ENCODE measurements at regions not wholly inside any gene's neighbourhood (a gene's known extent, or its start where the extent isn't known, plus 50 kb on each side); places are given as distances from the start of the nearest gene placed in this dataset.

DNA sequence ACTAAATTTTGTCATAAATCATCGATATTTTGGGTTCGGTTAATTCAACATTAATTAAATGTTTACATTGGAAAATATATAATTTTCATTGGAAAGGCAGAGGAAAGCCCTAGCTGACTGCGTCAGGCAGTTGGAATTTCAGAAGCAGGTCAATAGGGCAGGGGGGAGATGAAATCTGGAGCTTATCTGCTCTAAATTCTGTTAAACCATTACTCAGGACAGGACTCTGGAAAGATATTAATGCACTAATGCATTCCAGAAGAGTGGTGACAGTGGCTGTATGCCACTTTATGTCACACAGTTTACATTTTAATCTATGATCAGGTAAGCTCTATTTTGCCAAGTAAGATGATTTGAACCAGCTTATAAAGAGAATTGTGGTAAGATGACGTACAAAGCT, 153.0 kb upstream of the B3GALT2 start:
- DNase-seq, result no peak

DNA sequence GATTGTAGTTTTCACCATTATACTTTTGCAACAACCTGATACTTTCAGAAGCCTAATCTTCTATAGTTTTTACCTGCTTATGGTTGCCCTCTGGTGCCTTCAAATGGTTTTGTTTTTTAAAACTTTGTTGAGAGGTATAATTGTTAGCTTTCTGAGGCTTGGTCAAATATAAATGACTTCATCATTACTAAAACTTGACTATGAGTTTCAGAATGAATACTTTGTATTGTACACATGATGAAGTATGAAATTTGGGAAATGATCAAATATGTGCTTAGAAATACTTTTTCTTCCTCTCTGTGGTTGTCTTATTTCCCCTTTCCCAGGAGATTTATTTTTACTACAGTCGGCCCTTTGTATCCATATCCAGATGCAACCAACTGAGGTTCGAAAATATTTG, 151.8 kb upstream of the B3GALT2 start:
- peak; percentile 44 for DNase-seq

DNA sequence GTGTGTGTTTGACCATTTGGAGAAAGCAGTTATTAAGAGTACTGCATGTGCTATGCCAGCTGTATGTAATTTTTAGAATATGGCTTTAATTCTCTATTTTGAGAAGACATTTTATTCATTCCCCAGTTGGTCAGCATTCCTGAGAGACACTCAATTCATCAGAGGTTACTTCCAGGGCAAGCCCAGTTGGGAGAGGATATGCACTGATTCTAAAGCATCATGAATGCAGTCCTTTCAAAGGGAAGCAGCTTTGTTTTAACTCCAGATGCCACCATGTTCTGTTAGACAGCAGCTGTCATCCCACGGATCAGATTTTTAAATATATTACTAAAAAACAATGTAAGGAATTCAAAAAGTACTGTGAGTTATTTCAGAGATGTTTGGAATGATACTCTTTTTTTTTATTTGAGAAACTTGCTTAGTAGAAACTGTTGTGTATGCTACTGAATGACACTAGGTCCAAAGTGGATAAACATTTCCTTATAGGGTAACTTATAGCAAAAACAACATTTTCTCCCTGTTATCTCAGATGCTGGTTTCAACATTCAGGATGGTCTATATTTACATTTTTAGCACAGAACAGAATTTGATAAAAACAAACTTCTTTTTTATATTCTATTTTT, 149.5 kb upstream of the B3GALT2 start:
- no peak for DNase-seq

DNA sequence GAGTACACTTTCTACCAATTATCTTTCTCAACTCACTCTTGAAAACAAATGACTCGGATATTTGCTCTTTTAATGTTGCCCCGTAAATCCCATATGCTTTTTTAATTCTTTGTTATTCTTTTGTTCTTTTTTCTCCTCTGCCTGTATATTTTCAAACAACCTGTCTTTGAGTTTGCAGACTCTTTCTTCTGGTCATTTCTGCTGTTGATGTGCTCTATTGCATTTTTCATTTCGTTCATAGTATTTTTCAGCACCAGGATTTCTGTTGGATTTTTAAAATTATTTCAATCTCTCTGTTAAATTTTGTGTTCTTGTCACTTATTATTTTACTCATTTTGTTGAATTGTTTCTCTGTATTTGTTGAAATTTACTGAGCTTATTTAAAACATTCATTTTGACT, 146.8 kb upstream of the B3GALT2 start:
- no peak for DNase-seq

DNA sequence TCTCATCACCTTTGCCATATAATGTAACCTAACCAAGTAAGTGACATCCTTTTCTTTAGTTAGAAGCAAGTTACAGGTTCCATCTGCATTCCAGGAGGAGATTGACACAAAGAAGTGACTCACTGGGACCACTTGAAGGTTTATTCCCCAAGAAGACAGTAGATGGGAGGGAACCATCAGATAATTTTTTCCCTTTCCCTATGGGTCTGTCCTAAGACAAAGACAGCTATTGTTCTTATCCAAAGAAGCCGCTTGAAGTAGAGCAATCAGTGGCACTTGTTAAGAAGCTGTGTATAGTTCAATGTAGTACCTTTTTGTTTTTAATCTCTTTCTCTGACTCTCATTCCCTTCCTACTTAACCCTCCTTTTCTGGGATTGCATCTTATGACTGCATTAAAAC, 139.9 kb upstream of the B3GALT2 start:
- DNase-seq, result no peak

DNA sequence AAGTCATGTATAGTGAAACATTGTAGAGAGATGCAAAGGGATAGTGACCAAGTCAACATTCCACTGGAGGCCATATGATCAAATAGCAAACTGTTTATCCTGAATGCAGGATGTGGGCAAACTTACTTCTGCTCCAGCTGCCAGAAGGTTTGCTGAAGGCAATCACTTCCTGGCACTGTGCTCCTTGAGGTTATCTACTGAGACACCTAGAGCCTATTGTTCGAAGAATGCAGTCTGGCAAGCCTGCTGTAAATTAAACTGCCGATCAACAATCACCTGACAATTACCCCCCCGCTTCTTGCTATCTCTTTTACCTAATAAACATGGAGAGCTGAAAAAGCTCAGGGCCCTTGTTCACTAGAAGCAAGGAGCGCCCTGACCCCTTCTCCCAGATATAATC, 139.4 kb upstream of the B3GALT2 start:
- no peak for DNase-seq

DNA sequence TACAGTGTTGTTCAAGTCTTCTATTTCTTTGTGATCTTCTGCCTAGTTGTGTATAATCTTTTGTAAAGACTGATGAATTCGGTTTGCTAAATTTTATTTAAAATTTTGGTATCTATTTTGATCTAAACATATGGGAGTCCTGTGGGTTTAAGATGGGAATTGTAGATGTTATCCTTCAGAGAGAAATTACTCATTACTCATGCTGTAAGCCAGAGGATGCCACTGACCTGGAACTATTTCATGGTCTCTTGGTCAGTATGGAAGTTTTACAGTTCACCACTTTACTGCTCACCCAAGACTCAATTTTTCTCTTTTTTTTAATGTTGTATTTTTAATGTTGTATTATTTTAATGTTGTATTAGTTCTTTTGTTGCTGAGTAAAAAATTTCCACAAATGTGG, 138.6 kb upstream of the B3GALT2 start:
- no peak for DNase-seq

DNA sequence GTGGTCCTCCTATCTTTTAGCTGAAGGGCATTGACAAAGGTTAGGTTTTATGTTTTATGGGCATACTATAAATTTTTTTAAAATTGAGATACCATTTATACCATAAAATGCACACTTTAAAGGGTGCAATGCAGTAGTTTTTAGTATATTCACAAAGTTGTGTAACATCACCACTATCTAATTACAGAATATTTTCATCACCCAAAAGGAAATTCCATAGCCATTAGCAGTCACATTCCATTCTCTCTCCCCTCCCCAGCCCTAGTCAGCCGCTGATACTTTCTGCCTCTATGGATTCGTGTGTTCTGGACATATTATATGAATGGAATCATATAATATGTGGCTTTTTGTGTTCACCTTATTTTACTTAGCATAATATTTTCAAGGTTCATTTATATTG, 135.8 kb upstream of the B3GALT2 start:
- no peak for DNase-seq

DNA sequence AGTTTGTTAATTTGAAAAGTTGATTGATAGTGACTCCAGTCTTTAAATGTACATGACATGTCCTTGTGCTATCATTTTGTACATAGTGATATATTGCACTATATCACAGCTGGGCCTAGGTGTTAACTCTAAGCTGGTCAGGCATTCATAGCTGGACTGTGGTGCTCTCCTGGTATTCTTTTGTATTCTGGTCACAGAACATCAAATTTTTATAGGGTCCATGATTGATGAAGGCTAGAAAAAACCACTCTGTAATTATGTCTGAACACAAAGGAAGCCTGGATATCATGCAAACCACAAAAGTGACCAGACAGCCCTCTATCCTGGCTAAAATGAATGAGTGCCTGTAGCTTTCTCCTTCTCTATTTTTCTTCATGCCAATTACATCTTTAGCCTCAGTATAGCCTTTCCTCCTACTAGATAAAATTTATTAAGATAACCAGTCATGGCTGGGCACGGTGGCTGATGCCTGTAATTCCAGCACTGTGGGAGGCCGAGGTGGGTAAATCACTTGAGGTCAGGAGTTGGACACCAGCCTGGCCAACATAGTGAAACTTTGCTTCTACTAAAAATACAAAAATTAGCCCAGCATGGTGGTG, 134.9 kb upstream of the B3GALT2 start:
- DNase-seq, result no peak

DNA sequence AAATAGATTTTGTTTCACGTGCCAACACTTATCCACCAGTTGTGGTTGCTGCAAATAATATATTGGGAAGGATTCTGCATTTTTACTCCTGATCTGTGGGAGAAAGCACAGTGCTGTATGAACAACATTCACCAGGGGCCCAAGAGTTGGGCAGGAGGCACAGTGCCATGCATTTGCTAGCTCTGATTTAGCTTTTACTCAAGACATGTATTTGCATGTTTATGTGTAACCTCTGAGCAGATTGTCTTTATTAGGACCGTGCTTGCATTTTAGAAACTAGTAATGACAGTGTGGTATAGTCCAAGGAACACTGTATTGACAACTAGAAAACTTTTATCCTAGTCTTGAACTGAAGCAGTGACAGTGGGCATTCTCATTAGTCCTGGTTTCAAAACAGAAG, 133.9 kb upstream of the B3GALT2 start:
- DNase-seq, result no peak

DNA sequence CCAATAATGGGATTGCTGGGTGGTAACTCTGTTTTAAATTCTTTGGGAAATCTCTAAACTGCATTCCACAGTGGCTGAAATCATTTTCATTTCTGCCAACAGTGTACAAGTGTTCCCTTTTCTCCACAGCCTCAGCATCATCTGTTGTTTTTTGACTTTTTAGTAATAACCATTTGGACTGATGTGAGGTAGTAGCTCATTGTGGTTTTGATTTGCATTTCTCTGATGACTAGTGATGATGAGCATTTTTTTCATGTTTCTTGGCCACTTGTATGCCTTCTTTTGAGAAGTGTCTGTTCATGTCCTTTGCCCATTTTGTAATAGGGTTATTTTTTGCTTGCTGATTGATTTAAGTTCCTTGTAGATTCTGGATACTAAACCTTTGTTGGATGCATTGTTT, 131.9 kb upstream of the B3GALT2 start:
- DNase-seq, result no peak

DNA sequence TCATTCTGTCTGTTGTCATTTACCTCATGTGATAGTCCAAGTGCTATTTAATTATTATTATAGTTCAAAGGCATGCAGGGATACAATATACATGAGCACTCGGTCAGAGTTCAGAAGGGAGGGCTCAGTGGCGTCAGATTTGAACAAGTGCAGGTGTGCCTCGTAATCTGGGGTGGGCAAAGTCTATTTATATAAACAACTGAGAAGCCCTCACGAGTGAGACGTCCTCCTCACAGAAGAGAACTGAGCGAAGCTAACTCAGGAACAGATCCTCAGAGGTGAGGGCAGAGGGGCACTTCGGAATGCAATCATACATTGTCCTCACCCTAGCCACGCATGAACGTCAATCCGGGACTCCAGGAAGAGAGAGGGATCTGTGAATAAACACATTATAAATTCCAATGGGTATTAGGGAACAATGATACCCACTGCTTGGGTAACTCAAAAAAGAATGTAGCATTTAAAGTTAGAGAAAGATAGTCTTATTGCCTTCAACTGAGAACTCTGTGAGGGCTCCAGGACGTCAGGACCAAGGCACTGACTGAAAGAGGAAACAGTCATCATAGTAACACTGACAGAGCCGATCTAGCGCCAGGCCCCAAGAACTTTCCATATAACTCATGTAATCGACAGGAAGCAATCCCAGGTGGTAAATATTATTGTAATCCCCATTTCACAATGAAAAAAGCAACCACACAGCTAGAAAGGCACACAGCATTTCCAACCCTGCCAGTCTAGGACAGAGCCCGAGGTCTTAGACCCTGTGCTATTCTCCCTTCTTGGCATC, 127.1 kb upstream of the B3GALT2 start:
- no peak for DNase-seq

DNA sequence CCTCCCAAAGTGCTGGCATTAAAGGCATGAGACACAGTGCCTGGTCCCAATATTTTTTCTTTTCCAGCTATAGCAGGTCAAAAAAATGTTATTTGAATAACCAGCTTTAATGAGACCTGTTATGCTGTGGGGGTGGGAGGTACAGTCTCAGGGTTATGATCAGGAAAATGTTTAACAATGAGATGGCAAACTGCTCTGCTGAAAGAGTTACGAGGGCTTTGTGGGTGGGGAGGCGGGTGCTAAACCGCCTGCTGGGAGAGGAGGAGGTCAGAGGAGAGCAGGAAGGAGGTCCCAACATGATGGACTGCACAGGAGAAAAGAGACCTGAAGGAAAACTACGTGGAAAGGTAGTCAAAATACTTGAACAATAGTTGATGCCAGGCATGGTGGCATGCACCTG, 126.0 kb upstream of the B3GALT2 start:
- DNase-seq, result no peak

DNA sequence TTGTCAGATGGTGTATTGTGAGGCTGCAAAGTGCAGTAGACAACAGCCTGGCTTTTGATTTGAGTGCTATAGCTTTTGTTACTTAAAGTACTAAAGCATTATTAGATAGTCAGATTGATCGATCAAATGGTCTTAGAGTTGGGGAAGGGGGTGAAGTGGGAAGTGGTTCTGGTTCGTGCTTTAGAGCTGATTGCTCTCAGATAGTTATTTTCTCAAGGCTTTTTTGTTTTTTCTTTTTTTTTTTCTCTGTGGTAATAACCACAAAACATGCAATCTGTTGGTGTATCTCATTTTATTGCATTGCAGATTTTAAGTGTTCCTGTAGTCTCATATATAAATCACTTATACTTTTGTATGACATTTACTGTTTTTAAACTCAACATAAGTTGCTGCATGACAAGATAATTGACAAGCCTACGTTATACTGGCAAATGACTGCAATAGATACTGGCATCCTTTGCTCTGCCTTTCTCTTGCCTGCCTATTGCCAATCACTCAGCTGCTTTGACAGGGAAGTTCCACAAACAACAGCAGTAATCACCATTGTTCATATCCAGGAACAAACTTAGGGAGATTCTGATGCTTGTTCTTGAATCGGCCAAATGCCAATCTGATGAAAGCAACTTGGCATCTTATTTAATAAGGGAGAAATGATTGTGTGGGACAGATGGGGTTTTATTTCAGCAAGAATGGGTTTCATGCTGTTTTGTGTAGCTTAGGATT, 125.0 kb upstream of the B3GALT2 start:
- DNase-seq, result no peak

DNA sequence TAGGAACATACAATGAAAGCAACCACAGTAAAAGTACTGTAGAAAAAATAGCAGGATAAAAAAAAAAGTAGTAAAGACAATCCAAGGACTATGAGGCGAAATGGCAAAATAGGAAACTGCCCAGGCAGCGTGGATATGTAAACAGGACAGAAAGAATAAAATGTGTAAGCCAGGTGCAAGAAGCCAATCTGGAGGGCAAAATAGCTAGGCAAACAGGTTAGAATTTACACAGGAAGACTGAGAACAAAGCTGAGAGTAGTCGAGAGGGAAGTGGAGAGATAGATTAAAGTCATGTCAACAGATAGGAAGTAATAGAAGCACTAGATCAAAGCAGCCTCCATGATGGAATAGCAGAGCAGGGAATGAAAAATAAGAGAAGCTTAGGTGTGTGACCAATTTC, 124.2 kb upstream of the B3GALT2 start:
- no peak for DNase-seq

DNA sequence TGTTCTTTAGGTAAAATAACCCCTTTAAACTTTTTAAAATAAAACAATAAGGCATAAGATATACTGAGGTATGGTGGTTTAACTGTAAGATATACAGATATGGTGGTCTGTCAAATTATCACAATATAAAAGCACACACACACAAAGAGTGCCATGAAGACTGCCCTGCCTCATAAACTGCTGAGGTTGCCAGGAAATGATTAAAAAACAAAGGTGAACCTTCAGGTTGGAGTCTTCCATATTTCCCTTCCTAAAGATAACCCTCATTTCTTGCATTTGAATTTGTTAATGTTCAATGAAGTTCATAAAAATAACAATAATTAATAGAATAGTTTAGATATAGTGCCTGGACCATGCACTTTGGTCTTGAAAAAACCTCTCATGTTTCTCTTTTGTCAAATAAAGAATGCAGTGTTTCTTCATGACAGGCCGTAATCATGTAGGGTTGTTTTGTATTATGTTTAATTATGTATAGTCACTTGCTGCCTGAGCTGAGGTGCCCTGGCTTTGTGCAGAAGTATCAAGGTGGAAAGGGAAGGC, 123.6 kb upstream of the B3GALT2 start:
- DNase-seq, result no peak

DNA sequence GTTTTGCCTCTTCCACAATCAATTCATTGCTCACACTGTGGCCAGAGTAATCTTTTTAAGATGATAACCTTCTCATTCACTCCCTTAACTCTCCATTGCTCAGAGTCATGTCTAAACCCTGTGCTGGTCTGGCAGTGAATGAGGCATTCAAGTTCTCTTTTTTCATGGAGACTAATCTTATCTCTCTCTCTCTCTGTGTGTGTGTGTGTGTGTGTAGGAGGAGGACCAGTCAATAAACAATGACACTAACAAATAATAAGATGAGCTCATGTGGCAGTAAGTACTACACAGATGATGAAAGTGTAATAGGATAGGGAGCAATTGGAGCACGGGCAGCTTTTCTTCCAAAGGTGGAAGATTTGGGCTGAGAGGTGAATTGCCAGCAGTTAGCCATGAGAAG, 122.0 kb upstream of the B3GALT2 start:
- no peak for DNase-seq

DNA sequence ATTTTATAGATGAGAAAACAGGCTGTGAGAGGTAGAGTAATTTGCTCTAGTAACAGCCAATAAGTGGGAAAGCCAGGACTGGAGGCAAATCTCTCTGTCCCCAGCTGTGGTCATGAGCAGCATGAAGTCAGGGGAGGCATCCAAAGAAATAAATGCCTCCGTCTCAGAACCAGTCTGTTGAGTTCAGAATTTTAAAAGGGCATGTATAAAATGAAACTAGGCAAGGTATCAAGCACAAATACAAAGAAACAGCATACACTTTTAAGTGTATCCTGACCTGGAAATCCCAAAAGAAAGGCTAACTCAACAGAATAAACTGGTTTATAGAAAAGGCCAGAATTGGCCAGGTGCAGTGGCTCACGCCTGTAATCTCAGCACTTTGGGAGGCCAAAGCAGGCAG, 120.0 kb upstream of the B3GALT2 start:
- DNase-seq, result no peak
